HG02798 (cell line): ENCODE measurements at regions not wholly inside any gene's neighbourhood (a gene's known extent, or its start where the extent isn't known, plus 50 kb on each side); places are given as distances from the start of the nearest gene placed in this dataset.
"Not testable (repeated sequence)": the region's sequence is repeated elsewhere in the genome, so short reads cannot be mapped to it uniquely, and the experiment has no call there.

Experiments
- ATAC-seq: cut with Tn5 transposase; IDR thresholded peaks from one replicate; pipeline ENCODE4 v1.9.1; 2021; ENCODE audit warnings: mild to moderate bottlenecking; ENCODE audit not compliant: unreplicated experiment, poor library complexity

DNA sequence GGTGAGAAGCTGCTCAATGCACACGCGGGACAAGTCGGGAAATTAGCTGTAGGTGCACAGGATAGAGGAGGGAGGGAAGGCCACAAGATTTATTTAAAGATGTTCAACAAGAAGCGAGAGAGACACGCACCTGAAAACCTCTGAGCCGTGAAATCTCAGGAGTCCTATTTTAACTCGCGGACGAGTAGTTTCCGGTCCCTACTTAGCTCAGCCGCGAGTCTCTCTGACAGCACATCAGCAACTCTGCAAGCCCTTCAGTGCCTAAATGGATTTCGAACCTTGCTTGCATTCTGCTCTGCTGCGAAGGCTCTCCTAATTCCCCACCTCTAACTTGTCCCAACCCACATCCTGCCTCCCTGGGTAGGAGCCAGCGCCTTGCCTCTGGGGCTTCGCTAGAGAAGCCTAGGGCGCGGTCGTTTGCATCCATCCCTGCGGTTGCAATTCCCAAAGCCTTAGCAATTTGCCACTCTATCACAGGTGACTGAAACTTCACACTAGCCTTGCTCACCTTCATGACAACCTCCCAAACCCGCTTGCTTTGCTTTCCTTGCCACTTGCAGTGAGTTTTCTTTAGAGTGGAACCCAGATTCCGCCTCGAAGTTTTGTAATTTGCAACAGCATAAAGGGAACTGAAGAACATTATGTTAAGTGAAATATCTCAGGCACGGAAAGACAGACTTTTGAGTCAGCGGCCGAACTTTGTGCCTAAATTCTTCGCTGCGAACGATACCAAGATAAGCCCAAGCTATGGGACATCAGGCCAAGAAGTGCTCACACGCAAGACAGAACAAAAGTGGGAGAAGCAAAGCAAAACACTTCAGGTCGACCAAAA lies 202.8 kb downstream of the KDM5D start:
- ATAC-seq, result peak; percentile 96

DNA sequence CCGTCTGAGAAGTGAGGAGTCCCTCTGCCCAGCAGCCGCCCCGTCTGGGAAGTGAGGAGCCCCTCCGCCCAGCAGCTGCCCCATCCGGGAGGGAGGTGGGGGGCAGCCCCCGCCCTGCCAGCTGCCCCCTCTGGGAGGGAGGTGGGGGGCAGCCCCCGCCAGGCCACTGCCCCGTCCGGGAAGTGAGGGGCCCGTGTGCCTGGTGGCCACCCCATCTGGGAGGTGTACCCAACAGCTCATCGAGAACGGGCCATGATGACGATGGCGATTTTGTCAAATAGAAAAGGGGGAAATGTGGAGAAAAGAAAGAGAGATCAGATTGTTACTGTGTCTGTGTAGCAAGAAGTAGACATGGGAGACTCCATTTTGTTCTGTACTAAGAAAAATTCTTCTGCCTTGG lies 208.8 kb downstream of the KDM5D start:
- not testable (repeated sequence) for ATAC-seq

DNA sequence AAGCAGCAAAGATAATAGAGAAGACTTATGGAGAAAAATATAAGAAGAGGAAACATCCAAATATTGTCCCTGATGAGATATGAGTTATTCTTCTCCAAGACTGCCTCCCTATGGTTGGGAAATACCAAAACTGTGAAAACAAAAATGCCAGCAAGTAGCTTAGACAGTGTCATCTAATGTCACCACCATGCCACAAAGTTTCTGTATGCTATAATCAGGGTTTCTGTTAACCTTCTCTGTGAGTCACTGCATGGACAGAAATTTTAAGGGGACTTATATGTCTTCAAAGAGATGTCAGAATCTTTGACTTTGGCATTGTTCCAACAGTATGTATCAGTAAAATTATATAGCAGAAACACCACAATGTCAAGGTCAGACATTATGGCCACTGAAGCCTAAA lies 222.6 kb downstream of the KDM5D start:
- no peak for ATAC-seq

DNA sequence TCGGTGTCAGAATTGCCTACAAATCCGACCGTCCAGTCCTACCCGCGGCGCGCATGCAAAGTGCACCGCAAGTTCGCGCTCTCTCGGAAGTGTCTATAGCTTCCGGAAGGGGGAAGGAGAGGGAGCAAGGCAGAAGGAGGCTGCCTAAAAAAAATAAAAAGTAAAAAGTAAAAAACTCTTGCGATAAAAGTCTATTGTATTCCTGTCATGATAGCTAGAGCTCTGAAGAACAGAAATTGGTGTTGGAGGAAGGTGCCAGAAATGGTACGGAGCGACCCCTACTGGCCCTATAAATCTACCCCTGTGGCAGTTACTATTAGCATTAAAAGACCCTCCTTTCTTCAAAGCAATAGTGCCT lies 241.5 kb downstream of the KDM5D start:
- ATAC-seq, result no peak

DNA sequence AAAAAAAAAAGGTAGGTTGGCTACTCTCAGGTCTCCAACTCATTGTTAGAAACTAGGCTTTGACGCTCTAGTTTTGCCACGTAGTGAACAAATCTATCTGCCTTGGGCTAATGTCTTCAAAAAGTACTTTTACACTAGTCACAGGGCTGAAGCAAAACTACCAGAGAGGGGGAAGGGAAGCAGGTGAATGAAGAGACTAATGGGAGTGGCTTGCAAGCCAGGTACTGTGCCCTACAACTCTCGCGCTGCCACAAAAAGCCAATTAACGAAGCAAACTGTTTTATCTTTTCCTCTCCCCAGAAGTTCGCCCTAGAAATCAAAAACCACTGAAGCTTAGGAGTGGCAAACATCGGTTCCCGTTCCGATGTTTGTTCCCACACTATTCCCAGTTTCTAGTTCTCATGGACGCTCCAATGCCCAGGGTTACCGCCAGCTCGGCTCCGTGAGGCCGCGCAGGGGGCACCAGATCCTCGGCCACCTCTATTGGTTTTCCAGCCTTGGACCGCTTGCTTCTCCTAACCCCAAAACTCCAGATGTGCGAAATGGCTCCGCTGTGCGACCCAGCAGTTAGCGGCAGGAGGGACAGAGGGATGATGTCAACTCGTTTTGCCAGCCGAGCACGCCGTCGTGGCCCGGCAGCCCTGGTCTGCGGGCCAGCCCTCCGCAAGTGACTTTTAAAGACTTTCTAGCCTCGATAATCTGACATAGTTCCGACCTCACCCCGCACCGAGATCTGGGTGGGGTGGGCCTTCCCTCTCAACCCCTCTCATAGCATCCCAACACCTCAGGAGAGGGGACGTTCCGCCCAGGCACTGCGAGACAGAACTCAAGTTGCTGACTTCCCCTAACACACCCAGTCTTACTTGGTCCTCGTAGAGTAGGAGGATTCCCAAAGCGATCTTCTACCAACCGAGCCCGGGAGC lies 242.1 kb downstream of the KDM5D start:
- no peak for ATAC-seq

DNA sequence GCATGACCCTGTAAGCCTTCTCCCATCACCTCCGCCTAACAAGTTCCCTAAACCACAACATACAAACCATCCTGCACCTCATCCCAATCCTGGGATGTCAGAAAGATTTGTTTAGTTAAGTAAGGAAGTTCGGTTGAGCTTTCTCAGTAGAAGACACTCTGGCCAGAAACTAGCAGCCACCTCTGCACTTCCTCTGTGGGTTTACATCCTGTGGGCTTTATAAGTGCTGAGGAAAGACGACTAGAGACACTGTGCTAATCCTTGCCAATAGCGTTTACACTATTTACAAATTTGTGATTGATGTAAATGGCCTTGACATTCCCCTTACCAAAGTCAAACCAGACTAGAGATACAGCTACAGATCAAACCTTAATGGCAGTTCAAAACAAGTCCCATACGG lies 246.0 kb downstream of the KDM5D start:
- no peak for ATAC-seq

DNA sequence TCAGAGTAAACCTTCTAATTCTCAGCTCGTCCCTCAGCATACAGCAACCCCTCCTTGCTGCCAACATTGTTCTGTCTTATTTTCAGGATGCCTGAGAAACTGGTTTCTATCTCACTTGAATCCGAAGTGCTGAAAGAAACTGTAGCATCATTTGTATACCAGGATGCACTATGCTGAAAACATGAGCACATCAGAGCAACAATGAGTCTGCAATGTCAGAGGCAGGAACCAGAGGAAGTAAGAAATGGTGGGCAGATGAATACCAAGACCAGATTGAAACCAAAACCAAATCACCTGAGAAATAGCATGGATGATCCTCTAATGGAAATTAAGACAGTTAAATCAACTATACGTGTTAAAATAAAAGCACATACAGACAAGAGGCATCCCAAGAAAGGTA lies 257.0 kb downstream of the KDM5D start:
- no peak for ATAC-seq

DNA sequence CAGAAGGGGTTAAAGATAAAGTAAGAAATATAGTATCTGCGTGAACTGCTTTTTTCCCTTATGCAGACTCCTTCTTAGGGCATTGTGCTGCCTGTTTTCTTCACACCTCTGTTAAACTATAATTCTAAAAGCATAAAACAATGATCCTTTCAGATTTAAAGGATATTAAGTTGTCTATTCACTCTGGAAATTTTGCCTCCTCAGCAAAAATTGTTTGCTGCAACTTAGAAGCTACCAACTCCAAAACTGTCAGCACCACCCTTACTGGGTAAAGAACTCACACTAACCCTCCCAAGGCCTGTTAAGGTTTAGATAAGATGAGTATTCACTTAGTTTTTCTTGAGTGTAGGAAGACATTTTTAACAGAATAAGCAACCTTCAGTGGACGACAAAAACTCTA lies 259.5 kb downstream of the KDM5D start:
- no peak for ATAC-seq

DNA sequence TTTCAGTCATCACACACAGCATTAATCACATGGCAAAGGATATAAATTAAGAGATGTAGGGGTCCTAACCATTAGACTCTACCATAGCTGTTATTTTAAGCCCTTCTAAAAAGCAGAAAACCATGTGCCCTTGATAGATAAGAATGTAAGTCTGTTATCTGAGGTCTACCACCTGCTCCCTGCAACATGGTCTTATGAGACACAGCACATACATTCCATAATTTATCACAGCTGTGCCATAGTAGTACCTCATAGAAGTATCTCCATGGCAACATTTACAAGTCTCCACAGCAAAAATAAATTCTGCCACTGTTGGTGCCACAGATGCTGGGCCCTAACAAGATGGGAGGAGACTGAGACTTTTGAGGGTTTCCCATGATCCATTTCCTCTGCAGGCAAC lies 265.4 kb downstream of the KDM5D start:
- ATAC-seq, result no peak

DNA sequence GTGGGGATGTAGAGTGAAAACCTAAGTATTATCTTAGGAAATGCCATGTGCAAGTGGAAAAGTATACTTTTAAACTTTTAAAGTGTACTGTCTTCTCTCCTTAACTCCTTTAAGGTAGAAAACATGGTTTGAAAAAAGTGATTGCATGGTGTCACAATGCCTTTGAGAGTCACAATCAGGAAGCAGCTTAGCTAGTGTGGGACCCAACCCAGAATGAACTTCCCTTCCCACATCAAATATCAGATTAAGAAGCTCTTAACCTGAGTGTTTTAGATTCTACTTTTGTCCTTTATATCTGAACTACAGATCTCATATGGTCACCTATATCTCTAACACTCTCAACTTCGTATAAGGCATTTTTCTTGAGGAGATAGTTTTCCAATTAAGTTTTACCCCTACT lies 266.6 kb downstream of the KDM5D start:
- no peak for ATAC-seq

DNA sequence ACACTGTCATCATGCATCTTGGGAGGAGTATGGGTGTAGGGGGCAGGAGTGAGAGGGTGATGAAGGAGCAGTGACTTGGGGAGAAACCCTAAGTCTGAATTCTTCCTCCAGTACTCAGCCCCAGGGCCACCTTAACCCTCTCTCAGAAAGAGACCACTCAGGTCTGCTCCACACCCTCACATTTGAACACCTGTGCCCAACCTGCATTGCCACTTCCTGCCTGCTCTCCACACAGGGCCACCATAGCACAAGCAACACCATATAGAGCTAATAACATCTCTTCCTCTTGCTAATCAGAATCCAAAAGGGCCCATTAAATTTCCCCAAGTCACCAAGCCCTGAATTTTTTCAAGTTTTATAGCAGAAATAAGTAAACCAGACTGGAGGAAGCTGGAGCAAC lies 278.7 kb downstream of the KDM5D start:
- no peak for ATAC-seq

DNA sequence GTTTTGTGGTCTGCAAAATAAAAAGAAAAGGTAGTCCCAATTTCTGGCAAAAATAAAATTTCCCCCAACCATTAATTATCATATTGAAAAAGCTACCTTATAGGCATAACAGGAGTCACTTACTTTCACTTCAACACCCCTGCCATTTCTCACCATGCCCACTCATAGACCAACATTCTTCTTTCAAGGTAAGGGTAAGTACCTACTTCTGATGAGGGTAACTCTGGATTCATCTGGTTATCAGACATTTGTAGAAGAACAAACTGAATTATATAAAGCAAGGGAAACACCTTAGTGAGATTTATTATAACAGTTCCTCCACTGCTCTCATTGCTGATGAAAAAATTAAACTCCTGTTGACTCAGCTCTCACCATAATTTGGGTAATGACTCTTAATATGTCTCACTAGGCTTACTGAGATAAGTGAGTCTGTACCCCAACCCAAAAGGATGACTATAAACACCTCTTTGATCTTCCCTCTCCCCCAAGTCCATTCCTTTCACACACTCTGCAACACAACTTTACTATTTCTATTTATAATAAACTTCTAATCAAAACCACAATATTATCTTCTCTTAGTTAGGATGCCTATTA lies 287.6 kb downstream of the KDM5D start:
- no peak for ATAC-seq

DNA sequence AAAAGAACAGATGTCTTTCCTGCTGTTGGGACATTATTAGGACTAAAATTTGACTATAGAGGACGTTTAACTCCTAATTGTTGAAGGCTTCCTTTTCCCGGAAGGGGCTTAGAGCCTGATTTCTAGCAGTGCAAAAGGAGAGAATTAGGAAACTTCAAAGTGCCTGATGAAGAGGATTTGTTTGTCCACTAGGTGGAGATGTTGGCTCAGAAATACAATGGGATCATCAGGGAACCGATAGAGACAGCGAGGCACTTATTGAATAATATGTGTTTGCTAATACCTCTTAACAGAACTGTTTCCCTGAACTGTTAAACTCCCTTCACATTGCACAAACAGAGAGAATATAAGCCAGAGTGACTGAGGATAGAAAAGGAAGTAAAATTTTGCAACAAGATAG lies 311.5 kb downstream of the KDM5D start:
- ATAC-seq, result peak; percentile 72

DNA sequence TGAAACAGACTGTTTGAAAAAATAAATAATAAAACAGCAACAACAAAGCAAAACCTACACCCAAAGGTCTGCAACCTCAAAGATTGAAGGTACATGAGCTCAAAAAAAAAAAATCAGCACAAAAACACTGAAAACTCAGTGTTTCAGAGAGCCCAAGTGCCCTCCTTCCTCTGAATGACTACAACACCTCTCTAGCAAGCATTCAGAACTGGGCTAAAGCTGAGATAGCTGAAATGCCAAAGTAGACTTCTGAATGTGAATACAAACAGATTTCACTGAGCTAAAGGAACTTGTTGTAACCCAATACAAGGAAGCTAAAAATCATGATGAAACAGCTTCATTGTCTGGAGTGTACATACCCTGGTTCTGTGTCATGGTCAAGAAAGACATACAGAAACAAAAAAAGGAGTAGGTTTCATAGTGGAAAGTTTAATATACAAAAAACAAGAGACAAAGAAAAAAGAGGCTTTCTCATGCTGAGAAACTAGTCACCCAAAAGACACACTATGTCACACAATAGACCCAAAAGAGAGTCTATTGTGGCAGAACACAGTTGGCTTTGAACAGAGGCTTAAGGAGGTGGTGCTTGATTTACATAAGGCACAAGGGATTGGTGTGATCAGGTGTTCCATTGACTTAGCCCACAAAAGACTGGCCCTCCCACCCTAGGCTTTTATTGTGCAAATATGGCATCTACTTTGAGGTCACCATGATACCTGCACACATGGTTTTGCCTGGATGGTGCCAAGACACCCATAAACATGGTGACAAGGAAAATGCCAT lies 316.6 kb downstream of the KDM5D start:
- ATAC-seq, result no peak

DNA sequence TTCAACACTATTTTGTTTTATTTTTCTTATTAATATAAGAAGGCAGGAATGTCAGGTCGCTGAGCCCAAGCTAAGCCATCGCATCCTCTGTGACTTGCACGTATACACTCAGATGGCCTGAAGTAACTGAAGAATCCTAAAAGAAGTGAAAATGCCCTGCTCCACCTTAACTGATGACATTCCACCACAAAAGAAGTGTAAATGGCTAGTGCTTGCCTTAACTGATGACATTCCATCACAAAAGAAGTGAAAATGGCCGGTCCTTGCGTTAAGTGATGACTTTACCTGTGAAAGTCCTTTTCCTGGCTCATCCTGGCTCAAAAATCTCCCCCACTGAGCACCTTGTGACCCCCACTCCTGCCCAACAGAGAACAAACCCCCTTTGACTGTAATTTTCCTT lies 317.3 kb downstream of the KDM5D start:
- ATAC-seq, result not testable (repeated sequence)

DNA sequence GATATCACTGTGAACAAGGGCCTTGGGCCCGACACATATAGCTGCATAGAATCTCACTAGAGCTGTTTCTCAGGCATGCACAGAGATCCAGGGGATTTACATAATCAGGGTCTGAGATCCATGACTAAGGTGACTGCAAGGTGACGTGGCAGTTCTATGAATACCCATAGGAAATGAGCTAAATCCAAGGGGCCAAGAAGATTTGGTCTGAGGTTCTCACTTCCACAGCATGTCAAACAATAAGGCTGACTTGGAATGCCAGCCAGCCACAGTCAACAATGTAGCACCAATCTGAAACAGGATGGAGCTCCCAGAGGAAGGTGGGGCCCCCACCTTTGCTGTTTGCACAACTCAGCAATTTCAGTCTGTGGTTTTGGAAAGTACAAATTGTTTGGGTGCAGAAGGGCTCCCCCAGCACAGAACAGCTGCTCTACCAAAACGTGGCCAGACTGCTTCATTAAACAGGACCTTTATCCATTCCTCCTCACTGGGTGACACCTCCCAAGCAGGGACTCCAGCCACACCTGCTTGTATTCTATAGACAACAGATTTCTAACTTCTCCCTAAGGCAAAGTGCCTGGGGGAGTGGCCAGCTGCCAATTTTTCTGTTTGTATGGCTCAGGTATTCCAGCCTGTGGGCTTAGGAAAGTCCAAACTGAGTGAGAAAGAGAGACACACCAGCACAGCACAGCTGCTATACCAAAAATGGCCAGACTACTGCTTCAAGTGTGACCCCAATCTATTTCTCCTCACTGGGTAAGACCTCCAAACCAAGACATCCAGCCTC lies 333.4 kb downstream of the KDM5D start:
- no peak for ATAC-seq

DNA sequence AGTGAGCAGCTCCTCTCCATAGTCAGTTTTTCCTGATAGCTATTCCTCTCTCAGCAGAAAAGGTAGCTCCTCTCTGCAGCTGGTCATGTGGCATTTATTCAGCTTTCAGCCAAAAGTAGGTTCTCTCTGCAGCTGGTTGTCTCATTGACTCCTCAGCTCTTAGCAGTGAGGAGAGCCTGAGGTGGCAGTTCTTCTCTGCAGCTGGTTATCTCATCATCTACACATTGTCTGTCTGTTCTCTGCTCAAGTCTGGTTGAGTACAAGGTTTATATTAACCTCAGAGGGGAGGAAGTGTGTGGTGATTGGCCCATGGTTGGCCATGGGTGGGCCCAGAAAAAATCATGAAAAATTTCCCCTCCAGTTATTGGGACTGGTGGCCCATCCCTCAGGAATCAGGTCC lies 338.3 kb downstream of the KDM5D start:
- no peak for ATAC-seq

DNA sequence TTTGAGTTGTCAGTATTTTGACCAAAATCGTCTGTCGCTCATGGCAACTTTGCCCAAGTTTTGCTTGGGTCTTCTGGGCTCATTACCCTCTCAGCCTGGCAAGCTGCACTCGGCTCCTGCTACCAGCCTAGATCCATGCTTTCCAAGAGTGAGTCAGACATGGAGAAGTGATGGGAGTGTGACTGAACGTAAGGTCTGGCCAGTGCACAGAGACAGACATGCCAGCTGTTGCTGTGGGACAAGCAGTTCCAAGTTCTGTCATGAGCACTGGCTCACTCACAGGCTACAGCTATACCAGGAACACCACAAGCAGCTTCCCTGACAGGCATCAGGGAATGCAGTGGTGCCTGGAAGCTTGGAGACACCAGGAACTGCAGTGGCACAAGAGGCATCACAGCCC lies 338.9 kb downstream of the KDM5D start:
- no peak for ATAC-seq

DNA sequence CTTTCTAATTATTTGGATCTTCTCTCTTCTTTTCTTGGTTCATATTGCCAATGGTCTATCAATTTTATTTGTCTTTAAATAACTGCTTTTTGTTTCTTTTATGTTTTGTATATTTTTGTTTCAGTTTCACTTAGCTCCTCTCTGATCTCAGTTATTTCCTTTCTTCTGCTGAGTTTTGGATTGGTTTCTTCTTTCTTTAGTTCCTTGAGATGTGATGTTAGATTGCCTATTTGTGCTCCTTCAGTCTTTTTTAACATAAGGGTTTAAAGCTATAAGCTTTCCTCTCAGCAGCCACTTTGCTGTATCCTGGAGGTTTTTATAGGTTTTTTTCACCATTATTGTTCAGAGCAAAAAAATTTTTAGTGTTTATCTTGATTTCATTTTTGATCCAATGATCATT lies 351.6 kb downstream of the KDM5D start:
- ATAC-seq, result no peak

DNA sequence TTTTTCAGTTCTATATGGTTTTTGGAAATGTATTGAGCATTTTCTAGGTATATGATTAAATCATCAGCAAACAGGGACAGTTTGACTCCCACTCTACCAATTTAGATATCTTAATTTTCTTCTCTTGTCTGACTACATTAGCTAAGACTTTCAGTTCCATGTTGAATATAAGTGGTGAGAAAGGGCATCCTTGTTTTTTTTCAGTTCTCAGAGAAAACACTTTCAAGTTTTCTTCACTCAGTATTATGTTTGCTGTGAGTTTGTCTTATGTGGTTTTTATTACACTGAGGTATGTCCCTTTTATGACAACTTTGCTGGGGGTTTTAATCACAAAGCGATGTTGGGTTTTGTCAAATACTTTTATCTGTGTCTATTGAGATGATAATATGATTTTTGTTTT lies 352.6 kb downstream of the KDM5D start:
- ATAC-seq, result no peak
